SK-N-DZ (cell line): ENCODE measurements at regions not wholly inside any gene's neighbourhood (a gene's known extent, or its start where the extent isn't known, plus 50 kb on each side); places are given as distances from the start of the nearest gene placed in this dataset.
A peak's percentile ranks its signal among the peaks of the same experiment; 100 is the strongest.
"Not testable (repeated sequence)": the region's sequence is repeated elsewhere in the genome, so short reads cannot be mapped to it uniquely, and the experiment has no call there.

Experiments
- DNase-seq: peaks from one replicate; pipeline ENCODE4 v3.0.0-alpha.2; 2015; ENCODE audit warnings: low spot score

DNA sequence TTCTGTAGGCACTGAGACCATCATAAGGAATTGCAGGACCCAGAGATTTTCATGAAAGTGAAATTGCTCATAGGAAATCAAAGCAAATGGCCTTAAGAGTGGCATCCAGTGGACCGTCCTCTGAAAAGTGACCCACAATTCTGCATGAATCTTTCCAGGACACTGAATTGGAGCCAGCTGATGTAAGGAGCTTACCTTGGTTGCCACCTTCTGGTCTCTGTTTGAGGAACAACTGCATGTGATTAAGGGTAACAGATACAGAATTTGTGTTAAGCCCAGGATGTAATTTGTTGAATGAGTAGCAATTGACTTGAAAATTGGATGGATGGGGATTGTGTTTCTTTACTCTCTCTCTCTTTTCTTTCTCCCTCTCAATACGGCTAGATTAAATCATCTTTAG lies 49.9 kb upstream of the GAS1 start:
- no peak for DNase-seq

DNA sequence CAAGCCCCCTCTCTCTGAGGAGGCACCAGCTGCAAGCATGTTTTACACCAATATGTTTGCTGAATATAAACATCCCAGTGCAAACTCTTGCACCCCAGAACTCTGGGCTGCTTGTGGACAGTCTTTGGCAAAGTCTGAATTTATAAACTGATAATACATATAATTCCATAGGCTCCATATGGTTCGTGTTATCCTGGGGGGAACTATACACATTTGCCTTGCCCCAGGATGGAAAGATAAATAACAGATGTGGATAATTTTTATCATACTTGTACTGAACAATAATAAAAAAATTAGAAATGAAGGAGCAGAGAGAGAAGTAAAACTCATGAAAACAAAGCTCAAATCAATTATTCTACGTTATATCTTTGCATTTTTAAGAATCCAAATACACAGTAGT lies 50.6 kb upstream of the GAS1 start:
- DNase-seq: no peak

- DNase-seq: no peak
Measured at GRCh38 chr9:87002517-87002916, 55.2 kb upstream of the GAS1 start.

- no peak for DNase-seq
Measured at GRCh38 chr9:87004016-87004415, 56.7 kb upstream of the GAS1 start.

- no peak for DNase-seq
Measured at GRCh38 chr9:87006956-87007355, 59.6 kb upstream of the GAS1 start.

- DNase-seq: peak; percentile 18
Measured at GRCh38 chr9:87007711-87008366, 60.5 kb upstream of the GAS1 start.

GRCh38 chr9:87008667-87009066 lies 61.4 kb upstream of the GAS1 start:
- DNase-seq: no peak

GRCh38 chr9:87010626-87011025 lies 63.3 kb upstream of the GAS1 start:
- DNase-seq: no peak

DNA sequence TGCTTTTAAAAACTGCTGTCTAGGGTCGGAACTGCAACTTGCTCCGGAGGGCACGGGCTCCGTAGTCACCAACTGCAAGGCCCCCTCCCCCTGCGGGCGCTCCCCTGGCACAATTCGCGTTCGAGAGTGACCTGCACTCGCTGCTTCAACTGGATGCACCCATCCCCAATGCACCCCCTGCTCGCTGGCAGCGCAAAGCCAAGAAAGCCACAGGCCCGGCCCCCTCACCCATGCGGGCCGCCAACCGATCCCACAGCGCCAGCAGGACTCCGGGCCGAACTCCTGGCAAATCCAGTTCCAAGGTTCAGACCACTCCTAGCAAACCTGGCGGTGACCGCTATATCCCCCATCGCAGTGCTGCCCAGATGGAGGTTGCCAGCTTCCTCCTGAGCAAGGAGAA lies 64.2 kb upstream of the GAS1 start:
- DNase-seq: no peak

DNA sequence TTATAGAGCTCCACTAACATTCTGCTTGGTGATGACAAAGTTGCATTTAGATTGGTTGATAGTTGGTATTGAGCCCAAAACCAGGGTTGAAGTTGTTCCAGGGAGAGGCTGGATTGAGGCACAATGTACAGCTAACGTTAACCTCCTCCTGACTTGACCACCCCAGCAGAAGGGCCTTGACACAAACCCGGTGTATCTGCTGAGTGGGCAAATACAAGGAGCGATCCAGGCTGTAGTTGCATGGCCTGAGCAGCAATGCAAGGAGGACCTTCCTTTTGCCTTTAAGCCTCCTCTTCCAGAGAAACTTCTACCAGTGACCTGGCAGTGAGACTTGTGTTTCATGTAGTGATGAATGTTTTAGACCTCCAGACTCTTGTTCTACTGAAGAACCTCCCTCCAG lies 66.2 kb upstream of the GAS1 start:
- DNase-seq: no peak

DNA sequence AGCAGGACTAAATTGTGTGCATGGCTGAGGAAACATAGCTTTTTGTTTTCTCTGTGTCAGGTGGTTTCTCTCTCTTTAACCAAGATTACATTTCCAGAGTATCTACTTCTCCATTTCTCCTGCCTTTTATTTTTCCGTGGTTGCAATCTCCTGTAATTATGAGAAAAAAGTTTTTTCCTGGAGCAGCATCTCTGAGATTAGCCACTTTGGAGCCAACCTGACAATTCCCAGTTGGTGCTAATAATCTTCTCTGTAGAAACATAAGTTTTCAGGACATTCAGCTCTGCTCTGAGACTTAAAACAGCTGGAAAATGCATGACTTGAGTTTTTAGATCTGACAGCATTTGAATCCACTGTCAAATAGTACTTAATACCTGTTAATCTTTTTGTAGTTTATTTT lies 67.1 kb upstream of the GAS1 start:
- no peak for DNase-seq

GRCh38 chr9:87016681-87017080 lies 69.4 kb upstream of the GAS1 start:
- DNase-seq: no peak

GRCh38 chr9:87020169-87020950 lies 73.1 kb upstream of the GAS1 start:
- DNase-seq: no peak

DNA sequence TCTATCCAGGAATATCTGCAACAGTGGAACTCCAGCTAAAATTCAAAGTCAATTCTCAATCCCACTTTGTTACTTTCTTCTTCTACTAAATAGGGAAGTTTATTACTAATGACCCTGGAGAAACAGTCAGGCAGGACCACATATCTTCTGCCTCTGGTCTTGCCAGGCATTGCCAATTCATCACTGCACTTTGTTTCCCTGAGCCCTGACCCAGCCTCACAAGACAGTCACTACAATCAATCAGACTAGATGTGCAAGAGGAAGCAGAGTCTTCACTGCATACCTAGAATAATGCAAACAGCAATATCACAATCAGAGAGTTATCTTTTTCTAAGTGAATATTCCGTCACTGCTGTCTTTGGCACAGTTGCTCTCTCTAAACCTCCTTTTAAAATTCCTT lies 74.9 kb upstream of the GAS1 start:
- DNase-seq: no peak

DNA sequence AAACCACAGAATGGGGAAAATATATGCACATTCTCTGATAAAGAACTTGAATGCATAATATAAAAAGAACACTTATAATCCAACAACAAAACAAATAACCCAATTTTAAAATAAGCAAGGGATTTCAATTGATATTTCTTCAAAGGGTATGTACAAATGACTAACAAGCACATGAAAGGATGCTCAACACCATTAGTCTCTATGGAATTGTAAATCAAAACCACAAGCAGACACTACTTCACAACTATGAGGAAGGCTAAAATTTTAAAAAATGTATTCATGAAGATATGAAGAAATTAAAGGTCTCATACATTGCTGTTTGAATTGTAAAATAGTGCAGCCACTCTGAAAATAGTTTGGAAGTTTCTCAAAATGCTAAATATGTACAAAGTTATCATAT lies 78.9 kb upstream of the GAS1 start:
- no peak for DNase-seq

GRCh38 chr9:87028836-87029235 lies 81.5 kb upstream of the GAS1 start:
- DNase-seq: not testable (repeated sequence)

- no peak for DNase-seq
Measured at GRCh38 chr9:87029905-87030304, 82.6 kb upstream of the GAS1 start.

GRCh38 chr9:87034841-87035240 lies 87.5 kb upstream of the GAS1 start:
- no peak for DNase-seq

DNA sequence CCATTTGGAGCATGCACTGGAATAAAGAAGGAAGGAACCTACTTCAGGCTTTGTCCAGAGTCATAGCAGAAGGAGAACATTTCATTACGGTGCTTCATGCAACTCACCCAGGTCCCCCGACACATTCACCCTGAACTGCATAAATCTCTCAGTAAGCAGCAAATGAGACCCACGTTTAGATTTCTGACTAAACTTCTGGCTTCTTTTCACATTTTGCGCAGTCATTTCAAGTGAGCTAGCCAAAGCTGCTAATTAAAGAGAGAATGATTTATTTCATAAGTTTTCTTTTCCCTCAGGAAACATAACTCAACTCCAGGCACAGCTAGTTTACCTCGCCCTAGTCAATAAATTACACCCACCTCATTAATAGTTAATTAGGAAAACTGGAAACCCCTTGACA lies 88.6 kb upstream of the GAS1 start:
- DNase-seq: no peak

- DNase-seq: no peak
Measured at GRCh38 chr9:87036506-87036905, 89.2 kb upstream of the GAS1 start.

DNA sequence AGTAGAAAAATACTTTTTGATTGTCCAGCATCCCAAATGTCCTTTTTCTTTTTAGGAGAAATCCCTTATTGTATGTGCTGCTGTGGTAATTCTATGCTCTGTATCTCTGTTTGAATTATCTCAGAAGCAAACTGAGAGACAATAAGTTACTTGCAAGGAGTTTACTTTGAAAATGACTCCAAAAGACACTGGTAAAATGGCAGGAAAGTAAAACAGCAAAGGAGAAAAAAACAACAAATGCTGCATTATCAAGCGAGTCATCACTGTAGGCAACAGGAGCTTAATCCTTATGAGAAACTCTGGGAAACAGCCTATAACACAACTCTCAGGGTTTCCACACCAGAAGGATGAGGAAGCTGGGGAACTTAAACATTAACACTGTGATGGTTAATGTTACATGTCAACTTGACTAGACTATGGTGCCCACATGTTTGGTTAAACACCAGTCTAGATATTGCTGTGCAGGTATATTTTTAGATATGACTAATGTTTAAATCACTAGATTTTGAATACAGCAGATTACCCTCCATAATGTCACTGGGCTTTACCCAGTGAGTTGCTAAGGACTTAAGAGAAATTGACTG lies 92.6 kb upstream of the GAS1 start:
- no peak for DNase-seq

- DNase-seq: no peak
Measured at GRCh38 chr9:87040410-87041009, 93.2 kb upstream of the GAS1 start.
